GM12891 (cell line): ENCODE measurements at regions not wholly inside any gene's neighbourhood (a gene's known extent, or its start where the extent isn't known, plus 50 kb on each side); places are given as distances from the start of the nearest gene placed in this dataset.

Source experiments
- POLR2A ChIP-seq: IDR thresholded peaks from 2 replicates; pipeline ENCODE4 v1.6.1; 2011; ENCODE audit warnings: low read depth, low read length, control low read depth
- POLR2AphosphoS5 ChIP-seq: IDR thresholded peaks from 2 replicates; pipeline ENCODE4 v1.6.1; 2011; ENCODE audit warnings: low read depth, low read length, control low read depth
- POU2F2 ChIP-seq: IDR thresholded peaks from 2 replicates; pipeline ENCODE4 v1.6.1; 2011; ENCODE audit warnings: low read depth, mild to moderate bottlenecking, control low read depth, low read length, moderate library complexity
- TAF1 ChIP-seq: IDR thresholded peaks from 2 replicates; pipeline ENCODE4 v1.6.1; 2011; ENCODE audit warnings: low read depth, low read length, control low read depth

- TF ChIP-seq POLR2A (no peak), POLR2AphosphoS5 (no peak), TAF1 (no peak), POU2F2 (no peak)
Observed at GRCh38 chr11:44453871-44454270, 111.6 kb upstream of the CD82 start.
